ENCODE measurements at regions not wholly inside any gene's neighbourhood (a gene's known extent, or its start where the extent isn't known, plus 50 kb on each side); places are given as distances from the start of the nearest gene placed in this dataset.

GRCh38 chr7:33794419-33794818 is 110.9 kb upstream of the BMPER start:
- no peak for TF ChIP-seq POLR2AphosphoS5 (IDR thresholded peaks at IDR 0.05; ENCODE audit: low read depth, low read length)
- no peak for TF ChIP-seq TAF1 (IDR thresholded peaks at IDR 0.05; ENCODE audit: borderline replicate concordance, insufficient read depth, low read length)
- no peak for TF ChIP-seq REST (IDR thresholded peaks at IDR 0.05; ENCODE audit: insufficient read depth in 1 of 2, low read depth in 2 of 2, low read length in 2 of 2)
- no peak for TF ChIP-seq FOXP2 (optimal IDR thresholded peaks at IDR 0.05; ENCODE audit: borderline replicate concordance, extremely low read depth, extremely low read length, insufficient read depth)
- TF ChIP-seq SIN3A (IDR thresholded peaks at IDR 0.05; ENCODE audit: borderline replicate concordance, insufficient read depth, low read length), result no peak

Data from PFSK-1 (cell line).